ENCODE measurements at regions not wholly inside any gene's neighbourhood (a gene's known extent, or its start where the extent isn't known, plus 50 kb on each side); places are given as distances from the start of the nearest gene placed in this dataset.

GRCh38 chr3:159144472-159144871, 342.6 kb downstream of the MFSD1 start:
- Histone ChIP-seq H3K4me3 (no peak overlapping the region), H3K9me3 (no peaks in the 10 kb centered on the region), H3K36me3 (no peaks in the 10 kb centered on the region), H3K4me1 (no peaks in the 10 kb centered on the region), H3K27me3 (no peaks in the 10 kb centered on the region), H3K27ac (no peak overlapping the region)
- TF ChIP-seq POLR2AphosphoS5 (IDR thresholded peaks at IDR 0.05) (no peak), POLR2A (IDR thresholded peaks at IDR 0.05) (no peak), EP300 (IDR thresholded peaks at IDR 0.05; ENCODE audit: low read depth) (no peak), CTCF (IDR thresholded peaks at IDR 0.05) (no peak)
- in situ Hi-C loops (cut with MboI; ENCODE audit: low pct_ligation_motif_present in 1 of 4, low pct_unique_long_range_greater_than_20kb in 1 of 4, low sequenced_read_pairs in 3 of 4) (no loop called here), intact Hi-C loops (cut with DNase I; ENCODE audit: low total_unique reads) (no loop called here)
- DNase-seq: no peak
- 77 to 89% methylated on average over 2 of the region's 2 CpGs for WGBS, 2 donors (ENCODE audit: low coverage in 1 of 2)

- no peaks in the 10 kb centered on the region for H3K4me1 ChIP-seq
- no peaks in the 10 kb centered on the region for H3K27me3 ChIP-seq
- H3K9me3 ChIP-seq: no peaks in the 10 kb centered on the region
- intact Hi-C loops (cut with DNase I; ENCODE audit: low total_unique reads) (no loop called here), in situ Hi-C loops (cut with MboI; ENCODE audit: low pct_ligation_motif_present in 1 of 4, low pct_unique_long_range_greater_than_20kb in 1 of 4, low sequenced_read_pairs in 3 of 4) (no loop called here)
- no peak for DNase-seq
- TF ChIP-seq POLR2AphosphoS5 (IDR thresholded peaks at IDR 0.05): no peak
- no peak for TF ChIP-seq CTCF (IDR thresholded peaks at IDR 0.05)
- TF ChIP-seq EP300 (IDR thresholded peaks at IDR 0.05; ENCODE audit: low read depth): no peak
- no peak for TF ChIP-seq POLR2A (IDR thresholded peaks at IDR 0.05)
- H3K36me3 ChIP-seq: no peaks in the 10 kb centered on the region
- H3K27ac ChIP-seq: no peak overlapping the region
- no peak overlapping the region for H3K4me3 ChIP-seq
These were observed 343.0 kb downstream of the MFSD1 start for GRCh38 chr3:159144891-159145290.

- no peaks in the 10 kb centered on the region for H3K9me3 ChIP-seq
- H3K27me3 ChIP-seq: no peaks in the 10 kb centered on the region
- in situ Hi-C loops (cut with MboI; ENCODE audit: low pct_ligation_motif_present in 1 of 4, low pct_unique_long_range_greater_than_20kb in 1 of 4, low sequenced_read_pairs in 3 of 4): no loop called here
- intact Hi-C loops (cut with DNase I; ENCODE audit: low total_unique reads): no loop called here
- TF ChIP-seq CTCF (IDR thresholded peaks at IDR 0.05): no peak
- TF ChIP-seq POLR2AphosphoS5 (IDR thresholded peaks at IDR 0.05): no peak
- TF ChIP-seq POLR2A (IDR thresholded peaks at IDR 0.05): no peak
- TF ChIP-seq EP300 (IDR thresholded peaks at IDR 0.05; ENCODE audit: low read depth): no peak
- H3K27ac ChIP-seq: no peak overlapping the region
- H3K4me1 ChIP-seq: no peaks in the 10 kb centered on the region
- WGBS, 2 donors (ENCODE audit: low coverage in 1 of 2): 72% methylated on average over 1 to 3 of the region's 3 CpGs
- no peak overlapping the region for H3K4me3 ChIP-seq
- no peak for DNase-seq
- H3K36me3 ChIP-seq: no peaks in the 10 kb centered on the region
These were observed 344.5 kb downstream of the MFSD1 start for GRCh38 chr3:159146392-159146791.

GRCh38 chr3:159146856-159147435, 345.1 kb downstream of the MFSD1 start:
- Histone ChIP-seq H3K36me3 (no peaks in the 10 kb centered on the region), H3K4me3 (no peak overlapping the region), H3K27ac (no peak overlapping the region), H3K9me3 (no peaks in the 10 kb centered on the region), H3K4me1 (no peaks in the 10 kb centered on the region), H3K27me3 (no peaks in the 10 kb centered on the region)
- in situ Hi-C loops (cut with MboI; ENCODE audit: low pct_ligation_motif_present in 1 of 4, low pct_unique_long_range_greater_than_20kb in 1 of 4, low sequenced_read_pairs in 3 of 4) (no loop called here), intact Hi-C loops (cut with DNase I; ENCODE audit: low total_unique reads) (no loop called here)
- no peak for DNase-seq
- TF ChIP-seq POLR2AphosphoS5 (IDR thresholded peaks at IDR 0.05) (no peak), POLR2A (IDR thresholded peaks at IDR 0.05) (no peak), CTCF (IDR thresholded peaks at IDR 0.05) (no peak), EP300 (IDR thresholded peaks at IDR 0.05; ENCODE audit: low read depth) (no peak)
- WGBS, 2 donors (ENCODE audit: low coverage in 1 of 2): 50 to 53% methylated on average over 4 of the region's 4 CpGs
